Fibroblast of mammary gland (primary cell): ENCODE measurements at regions not wholly inside any gene's neighbourhood (a gene's known extent, or its start where the extent isn't known, plus 50 kb on each side); places are given as distances from the start of the nearest gene placed in this dataset.

Experiments used
- DNase-seq: peaks from one replicate; pipeline ENCODE4 v3.0.0-alpha.2; 2010; ENCODE audit warnings: low read depth
- H3K4me3 ChIP-seq: 2 replicates; pipeline ENCODE4 v1.5.1; 2011; ENCODE audit warnings: low read depth, mild to moderate bottlenecking, low read length, moderate library complexity; ENCODE audit not compliant: control insufficient read depth
- TF ChIP-seq, protein P1 (sequence below): conservative IDR thresholded peaks from 2 replicates; pipeline ENCODE4 v1.5.1; 2011; ENCODE audit warnings: low read depth, low read length, inconsistent platforms; ENCODE audit not compliant: control insufficient read depth, insufficient read depth

DNA sequence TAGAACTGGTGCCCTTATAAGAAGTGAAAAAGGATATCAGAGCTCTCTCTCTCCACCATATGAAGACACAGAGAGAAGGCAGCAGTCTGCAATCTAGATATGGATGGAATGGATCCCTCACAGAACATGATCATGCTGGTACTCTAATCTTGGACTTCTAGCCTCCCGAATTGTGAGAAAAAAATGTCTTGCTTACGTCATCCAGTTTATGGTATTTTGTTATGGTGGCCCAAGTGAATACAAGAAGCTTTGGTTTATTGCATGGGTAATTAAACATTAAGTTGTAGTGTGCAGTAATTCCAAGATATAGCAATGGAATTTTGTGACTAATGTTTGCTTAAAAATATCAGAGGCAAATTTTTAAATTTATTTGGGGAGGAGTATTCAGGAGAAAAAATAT, 1667.4 kb upstream of the SLC39A10 start:
- no peak overlapping the region for H3K4me3 ChIP-seq
- DNase-seq = no peak
- TF ChIP-seq, protein P1, sequence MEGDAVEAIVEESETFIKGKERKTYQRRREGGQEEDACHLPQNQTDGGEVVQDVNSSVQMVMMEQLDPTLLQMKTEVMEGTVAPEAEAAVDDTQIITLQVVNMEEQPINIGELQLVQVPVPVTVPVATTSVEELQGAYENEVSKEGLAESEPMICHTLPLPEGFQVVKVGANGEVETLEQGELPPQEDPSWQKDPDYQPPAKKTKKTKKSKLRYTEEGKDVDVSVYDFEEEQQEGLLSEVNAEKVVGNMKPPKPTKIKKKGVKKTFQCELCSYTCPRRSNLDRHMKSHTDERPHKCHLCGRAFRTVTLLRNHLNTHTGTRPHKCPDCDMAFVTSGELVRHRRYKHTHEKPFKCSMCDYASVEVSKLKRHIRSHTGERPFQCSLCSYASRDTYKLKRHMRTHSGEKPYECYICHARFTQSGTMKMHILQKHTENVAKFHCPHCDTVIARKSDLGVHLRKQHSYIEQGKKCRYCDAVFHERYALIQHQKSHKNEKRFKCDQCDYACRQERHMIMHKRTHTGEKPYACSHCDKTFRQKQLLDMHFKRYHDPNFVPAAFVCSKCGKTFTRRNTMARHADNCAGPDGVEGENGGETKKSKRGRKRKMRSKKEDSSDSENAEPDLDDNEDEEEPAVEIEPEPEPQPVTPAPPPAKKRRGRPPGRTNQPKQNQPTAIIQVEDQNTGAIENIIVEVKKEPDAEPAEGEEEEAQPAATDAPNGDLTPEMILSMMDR = no peak

DNA sequence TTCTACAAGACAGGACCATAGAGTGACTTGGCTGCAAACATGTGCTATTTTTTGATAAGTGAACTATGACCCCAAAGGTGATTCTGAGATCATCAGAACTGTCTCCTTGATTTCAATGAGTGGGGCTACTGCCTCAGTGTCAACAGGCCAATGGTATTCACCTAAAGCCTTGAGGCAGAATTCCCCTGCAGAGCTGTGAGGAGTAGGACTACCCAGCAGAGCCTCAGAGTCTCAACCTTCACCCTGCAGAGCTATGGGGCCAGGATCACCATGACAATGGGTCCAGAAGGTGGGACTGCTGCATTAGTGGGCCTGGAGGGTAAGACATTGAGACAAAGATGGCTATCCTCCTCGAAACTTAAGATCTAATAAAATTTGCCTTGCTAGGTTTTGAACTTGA, 1668.2 kb upstream of the SLC39A10 start:
- no peak for DNase-seq
- no peak overlapping the region for H3K4me3 ChIP-seq
- TF ChIP-seq, protein P1 = no peak

DNA sequence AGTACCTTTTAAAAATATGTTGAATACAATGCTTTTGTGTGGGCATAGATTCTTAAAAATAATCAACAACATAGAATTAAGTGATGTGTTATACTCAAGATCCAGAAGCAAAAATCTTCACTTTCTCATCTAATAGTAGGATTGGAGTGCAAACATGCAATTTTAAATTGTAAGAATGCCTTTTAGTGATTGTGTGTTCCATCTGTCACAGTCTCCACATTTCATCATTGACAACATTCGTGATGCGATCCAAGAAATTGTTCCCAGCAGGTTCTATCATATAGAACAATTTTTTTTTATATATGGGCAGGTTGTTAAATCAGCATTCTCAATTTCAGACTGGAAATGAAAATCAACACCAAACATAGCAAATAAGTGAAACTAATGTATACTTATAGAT, 1671.8 kb upstream of the SLC39A10 start:
- TF ChIP-seq, protein P1 = no peak
- no peak overlapping the region for H3K4me3 ChIP-seq
- DNase-seq = no peak

DNA sequence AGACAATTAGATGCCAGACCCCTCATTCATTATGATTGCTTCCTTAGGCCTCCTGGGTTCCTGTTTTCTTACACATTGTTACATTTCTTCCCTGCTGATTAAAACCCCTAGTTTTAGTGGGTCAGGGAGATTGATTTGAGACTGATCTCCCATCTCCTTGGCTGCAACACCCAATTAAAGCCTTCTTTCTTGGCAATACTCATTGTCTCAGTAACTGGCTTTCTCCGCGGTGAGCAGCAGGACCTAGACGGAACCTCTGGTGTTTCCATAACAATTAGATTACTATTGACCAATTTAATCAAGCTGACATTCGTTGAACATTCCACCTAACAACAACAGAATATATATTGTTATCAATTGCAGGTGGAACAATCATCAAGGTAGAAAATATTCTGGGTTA, 1676.4 kb upstream of the SLC39A10 start:
- H3K4me3 ChIP-seq = no peak overlapping the region
- DNase-seq = no peak
- TF ChIP-seq, protein P1 = no peak

DNA sequence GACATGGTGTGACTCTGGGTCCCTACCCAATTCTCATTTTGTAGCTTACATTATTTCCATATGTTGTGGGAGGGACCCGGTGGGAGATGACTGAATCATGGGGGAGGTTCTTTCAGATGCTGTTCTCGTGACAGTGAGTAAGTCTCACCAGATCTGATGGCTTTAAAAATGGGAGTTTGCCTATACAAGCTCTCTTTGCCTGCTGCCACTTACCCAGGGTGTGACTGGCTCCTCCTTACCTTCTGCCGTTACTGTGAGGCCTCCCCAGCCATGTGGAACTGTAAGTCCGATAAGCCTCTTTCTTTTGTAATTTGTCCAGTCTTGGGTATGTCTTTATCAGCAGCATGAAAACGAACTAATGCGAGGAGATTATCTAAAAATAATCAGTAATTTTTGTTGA, 1683.2 kb upstream of the SLC39A10 start:
- TF ChIP-seq, protein P1 = no peak
- DNase-seq = no peak
- no peak overlapping the region for H3K4me3 ChIP-seq

DNA sequence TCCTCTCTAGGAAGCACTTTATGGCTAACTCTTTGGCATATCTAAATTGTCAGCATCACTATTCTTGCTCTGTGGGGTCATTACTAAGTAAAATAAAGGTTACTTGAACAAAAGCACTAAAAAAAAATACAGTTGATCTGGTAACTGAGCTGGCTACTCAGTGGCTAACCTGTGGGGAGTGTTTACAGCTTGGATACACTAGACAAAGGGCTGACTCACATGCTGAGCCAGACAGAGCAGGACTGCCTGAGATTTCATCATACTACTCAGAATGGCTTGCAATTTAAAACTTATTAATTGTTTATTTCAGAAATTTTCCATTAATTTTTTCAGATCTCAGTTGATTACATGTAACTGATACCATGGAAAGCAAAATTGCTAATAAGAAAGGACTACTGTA, 1690.4 kb upstream of the SLC39A10 start:
- no peak overlapping the region for H3K4me3 ChIP-seq
- TF ChIP-seq, protein P1 = no peak
- DNase-seq = peak; percentile 82

DNA sequence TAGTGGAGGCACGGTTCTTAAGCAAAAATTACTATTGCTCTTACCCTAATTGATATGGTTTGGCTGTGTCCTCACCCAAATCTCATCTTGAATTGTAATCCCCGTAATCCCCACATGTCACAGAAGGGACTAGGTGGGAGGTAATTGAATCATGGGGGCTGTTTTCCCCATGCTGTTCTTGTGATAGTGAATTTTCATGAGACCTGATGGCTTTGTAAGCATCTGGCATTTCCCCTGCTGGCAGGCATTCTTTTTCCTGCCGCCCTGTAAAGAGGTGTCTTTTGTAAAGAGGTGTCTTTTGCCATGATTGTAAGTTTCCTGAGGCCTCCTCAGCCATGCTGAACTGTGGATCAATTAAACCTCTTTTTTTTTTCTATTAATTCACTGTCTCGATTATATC, 1691.8 kb upstream of the SLC39A10 start:
- TF ChIP-seq, protein P1 = no peak
- H3K4me3 ChIP-seq = no peak overlapping the region
- DNase-seq = no peak
